Tibial artery (tissue), 4 donors: ENCODE measurements at regions not wholly inside any gene's neighbourhood (a gene's known extent, or its start where the extent isn't known, plus 50 kb on each side); places are given as distances from the start of the nearest gene placed in this dataset.

ENCODE experiments used
- DNase-seq, 2 donors: peaks; one replicate each; pipeline ENCODE4 v3.0.0-alpha.2; 2019
- H3K27ac ChIP-seq, 2 donors: fragments of 200-600 bp; sonication (generic) in 1 of 2; 1 replicate in 1 of 2; 2 replicates in 1 of 2; pipeline ENCODE4 v1.5.1; 2018 to 2019; ENCODE audit warnings: mild to moderate bottlenecking in 1 of 2
- H3K27me3 ChIP-seq, 2 donors: fragments of 200-600 bp; sonication (generic) in 1 of 2; one replicate each; pipeline versions ENCODE4 v1.5.1 to v1.6.0; 2016 to 2019
- H3K36me3 ChIP-seq, 3 donors: fragments of 200-600 bp; sonication (generic) in 2 of 3; one replicate each; pipeline ENCODE4 v1.5.1; 2016 to 2019; ENCODE audit warnings: mild to moderate bottlenecking in 2 of 3
- H3K4me1 ChIP-seq, 4 donors: fragments of 200-600 bp; sonication (generic) in 2 of 4; 1 replicate in 3 of 4; 2 replicates in 1 of 4; pipeline ENCODE4 v1.5.1; 2016 to 2019
- H3K4me3 ChIP-seq, 2 donors: fragments of 200-600 bp; sonication (generic) in 1 of 2; 1 replicate in 1 of 2; 2 replicates in 1 of 2; pipeline ENCODE4 v1.5.1; 2018 to 2019; ENCODE audit warnings: mild to moderate bottlenecking in 2 of 2
- H3K9me3 ChIP-seq, 3 donors: fragments of 200-600 bp; sonication (generic) in 1 of 3; one replicate each; pipeline ENCODE4 v1.5.1; 2016 to 2019
- CTCF ChIP-seq, 2 experiments: fragments of 200-600 bp in 1 of 2; fragments of 450-650 bp in 1 of 2; IDR thresholded peaks; one replicate each; pipeline ENCODE4 v1.5.1; 2017 to 2019; ENCODE audit warnings: antibody characterized with exemption in 2 of 2, mild to moderate bottlenecking in 1 of 2, moderate library complexity in 1 of 2
- intact Hi-C: fragments of 100-400 bp; cut with DNase I; formaldehyde crosslinking; loops from one replicate; pipeline ENCODE4 v1.15.0; 2023; ENCODE audit warnings: low total_unique reads

GRCh38 chr4:38610521-38610920 lies 53.5 kb upstream of the KLF3 start:
- Histone ChIP-seq H3K9me3 (no peaks in the 10 kb centered on the region), H3K36me3 (no peaks in the 10 kb centered on the region), H3K27me3 (no peaks in the 10 kb centered on the region), H3K4me1 (peaks cover 0 to 19% (median 12%) of the 10 kb centered on the region in 4 donors), H3K27ac (no peak overlapping the region), H3K4me3 (no peak overlapping the region)
- no peak for TF ChIP-seq CTCF (IDR thresholded peaks at IDR 0.05)
- no peak for DNase-seq
- intact Hi-C loops = no loop called here

GRCh38 chr4:38610966-38611431 lies 53.0 kb upstream of the KLF3 start:
- Histone ChIP-seq H3K36me3 (no peaks in the 10 kb centered on the region), H3K27me3 (no peaks in the 10 kb centered on the region), H3K4me1 (peaks cover 0 to 19% (median 12%) of the 10 kb centered on the region in 4 donors), H3K4me3 (no peak overlapping the region), H3K9me3 (no peaks in the 10 kb centered on the region), H3K27ac (no peak overlapping the region)
- intact Hi-C loops = no loop called here
- no peak for DNase-seq
- no peak for TF ChIP-seq CTCF (IDR thresholded peaks at IDR 0.05)

- Histone ChIP-seq H3K36me3 (no peaks in the 10 kb centered on the region), H3K4me1 (peaks cover 0 to 19% (median 12%) of the 10 kb centered on the region in 4 donors), H3K27me3 (no peaks in the 10 kb centered on the region), H3K27ac (no peak overlapping the region), H3K4me3 (no peak overlapping the region), H3K9me3 (no peaks in the 10 kb centered on the region)
- DNase-seq = no peak
- intact Hi-C loops = no loop called here
- no peak for TF ChIP-seq CTCF (IDR thresholded peaks at IDR 0.05)
These were observed 52.3 kb upstream of the KLF3 start for GRCh38 chr4:38611676-38612075.

GRCh38 chr4:38612646-38613414 lies 51.2 kb upstream of the KLF3 start:
- H3K4me1 ChIP-seq = peaks cover 0 to 19% (median 12%) of the 10 kb centered on the region in 4 donors

More at GRCh38 chr4:38612646-38613414, 51.2 kb upstream of the KLF3 start:
- no peak for TF ChIP-seq CTCF (IDR thresholded peaks at IDR 0.05)
- Histone ChIP-seq H3K36me3 (no peaks in the 10 kb centered on the region), H3K27ac (peak overlapping the region in 1 of 2 donors; percentile 40), H3K27me3 (no peaks in the 10 kb centered on the region), H3K9me3 (no peaks in the 10 kb centered on the region), H3K4me3 (no peak overlapping the region)
- no peak for DNase-seq
- intact Hi-C loops = no loop called here
